ENCODE measurements at regions not wholly inside any gene's neighbourhood (a gene's known extent, or its start where the extent isn't known, plus 50 kb on each side); places are given as distances from the start of the nearest gene placed in this dataset.

DNA sequence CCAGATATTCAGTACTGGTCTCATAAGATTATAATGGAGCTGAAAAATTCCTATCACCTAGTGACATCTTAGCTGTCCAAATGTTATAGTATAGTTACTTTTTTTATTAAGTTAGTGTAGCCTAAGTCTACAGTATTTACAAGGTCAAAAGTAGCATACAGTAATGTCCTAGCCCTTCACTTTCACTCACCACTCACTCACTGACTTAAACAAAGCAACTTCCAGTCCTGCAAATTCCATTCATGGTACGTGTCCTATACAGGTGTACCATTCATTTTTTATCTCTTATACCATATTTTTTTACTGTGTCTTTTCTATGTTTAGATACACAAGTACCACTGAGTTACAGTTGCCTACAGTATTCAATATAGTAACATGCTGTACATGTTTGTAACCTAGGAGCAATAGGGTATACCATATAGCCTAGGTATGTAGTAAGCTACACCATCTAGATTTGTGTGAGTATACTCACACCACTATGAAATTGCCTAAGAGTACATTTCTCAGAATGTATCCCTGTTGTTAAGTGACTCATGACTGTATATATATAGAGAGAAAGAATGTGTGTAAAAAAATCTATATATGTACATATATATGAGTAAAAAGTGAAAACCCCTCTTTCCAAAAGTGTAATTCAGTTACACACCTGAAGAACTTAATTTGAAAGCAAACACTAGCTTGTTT, 234.8 kb upstream of the WWC1 start:
- H3K9me3 Mint-ChIP-seq: peaks cover 19% of the 10 kb centered on the region
- no peak for TF ChIP-seq ELF4 (CRISPR knock-in tag; IDR thresholded peaks at IDR 0.05; ENCODE audit: low read depth)
- TF ChIP-seq, protein P1, sequence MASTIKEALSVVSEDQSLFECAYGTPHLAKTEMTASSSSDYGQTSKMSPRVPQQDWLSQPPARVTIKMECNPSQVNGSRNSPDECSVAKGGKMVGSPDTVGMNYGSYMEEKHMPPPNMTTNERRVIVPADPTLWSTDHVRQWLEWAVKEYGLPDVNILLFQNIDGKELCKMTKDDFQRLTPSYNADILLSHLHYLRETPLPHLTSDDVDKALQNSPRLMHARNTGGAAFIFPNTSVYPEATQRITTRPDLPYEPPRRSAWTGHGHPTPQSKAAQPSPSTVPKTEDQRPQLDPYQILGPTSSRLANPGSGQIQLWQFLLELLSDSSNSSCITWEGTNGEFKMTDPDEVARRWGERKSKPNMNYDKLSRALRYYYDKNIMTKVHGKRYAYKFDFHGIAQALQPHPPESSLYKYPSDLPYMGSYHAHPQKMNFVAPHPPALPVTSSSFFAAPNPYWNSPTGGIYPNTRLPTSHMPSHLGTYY (CRISPR knock-in tag; IDR thresholded peaks at IDR 0.05): no peak
- TF ChIP-seq OVOL2 (CRISPR knock-in tag; IDR thresholded peaks at IDR 0.05; ENCODE audit: borderline replicate concordance): no peak
- no peak for TF ChIP-seq ZNF423 (CRISPR knock-in tag; IDR thresholded peaks at IDR 0.05)
- TF ChIP-seq, protein P2, sequence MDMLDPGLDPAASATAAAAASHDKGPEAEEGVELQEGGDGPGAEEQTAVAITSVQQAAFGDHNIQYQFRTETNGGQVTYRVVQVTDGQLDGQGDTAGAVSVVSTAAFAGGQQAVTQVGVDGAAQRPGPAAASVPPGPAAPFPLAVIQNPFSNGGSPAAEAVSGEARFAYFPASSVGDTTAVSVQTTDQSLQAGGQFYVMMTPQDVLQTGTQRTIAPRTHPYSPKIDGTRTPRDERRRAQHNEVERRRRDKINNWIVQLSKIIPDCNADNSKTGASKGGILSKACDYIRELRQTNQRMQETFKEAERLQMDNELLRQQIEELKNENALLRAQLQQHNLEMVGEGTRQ (CRISPR knock-in tag; IDR thresholded peaks at IDR 0.05): no peak
- no peak for TF ChIP-seq GABPB1 (CRISPR knock-in tag; IDR thresholded peaks at IDR 0.05)
- CTCF ChIA-PET: interaction anchor here (1.4 kb wide), 2 partner anchors 9 kb away, joined by 4 to 5 read pairs; no protein-coding TSS in a partner anchor

DNA sequence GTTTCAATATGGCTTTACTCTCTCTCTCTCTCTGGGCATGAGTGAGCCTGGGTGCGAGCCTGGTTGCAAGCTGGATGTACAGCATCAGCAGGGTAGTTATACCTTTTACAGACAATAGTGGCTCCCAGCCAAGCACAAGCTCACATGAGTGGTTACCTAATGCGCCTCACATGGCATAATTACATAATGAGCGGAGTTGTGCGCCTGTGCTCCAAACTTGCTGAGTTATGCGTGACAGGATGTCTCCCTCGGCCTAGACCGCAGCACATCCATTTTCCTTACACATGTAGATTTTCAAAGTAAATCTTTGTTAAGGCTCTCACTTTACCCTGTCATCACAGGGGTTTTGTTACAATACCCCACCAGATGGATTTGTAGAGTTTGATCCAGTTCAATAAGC, 233.5 kb upstream of the WWC1 start:
- TF ChIP-seq GABPB1 (CRISPR knock-in tag; IDR thresholded peaks at IDR 0.05): no peak
- TF ChIP-seq, protein P3, sequence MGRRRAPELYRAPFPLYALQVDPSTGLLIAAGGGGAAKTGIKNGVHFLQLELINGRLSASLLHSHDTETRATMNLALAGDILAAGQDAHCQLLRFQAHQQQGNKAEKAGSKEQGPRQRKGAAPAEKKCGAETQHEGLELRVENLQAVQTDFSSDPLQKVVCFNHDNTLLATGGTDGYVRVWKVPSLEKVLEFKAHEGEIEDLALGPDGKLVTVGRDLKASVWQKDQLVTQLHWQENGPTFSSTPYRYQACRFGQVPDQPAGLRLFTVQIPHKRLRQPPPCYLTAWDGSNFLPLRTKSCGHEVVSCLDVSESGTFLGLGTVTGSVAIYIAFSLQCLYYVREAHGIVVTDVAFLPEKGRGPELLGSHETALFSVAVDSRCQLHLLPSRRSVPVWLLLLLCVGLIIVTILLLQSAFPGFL (CRISPR knock-in tag; IDR thresholded peaks at IDR 0.05; ENCODE audit: borderline replicate concordance): no peak
- no peak for TF ChIP-seq SP1 (CRISPR knock-in tag; conservative IDR thresholded peaks at IDR 0.05)
- TF ChIP-seq ZBTB21 (CRISPR knock-in tag; IDR thresholded peaks at IDR 0.05; ENCODE audit: borderline replicate concordance): no peak
- no peak for TF ChIP-seq MYBL2 (CRISPR knock-in tag; IDR thresholded peaks at IDR 0.05)
- TF ChIP-seq ZNF263 (CRISPR knock-in tag; IDR thresholded peaks at IDR 0.05; ENCODE audit: low read depth): no peak
- no peak for TF ChIP-seq RORB (CRISPR knock-in tag; IDR thresholded peaks at IDR 0.05)
- TF ChIP-seq ZNF416 (CRISPR knock-in tag; IDR thresholded peaks at IDR 0.05): no peak
- TF ChIP-seq ATF1 (CRISPR knock-in tag; IDR thresholded peaks at IDR 0.05): no peak
- TF ChIP-seq FOXP1 (CRISPR knock-in tag; IDR thresholded peaks at IDR 0.05; ENCODE audit: borderline replicate concordance): no peak
- no peaks in the 10 kb centered on the region for H3K27me3 Mint-ChIP-seq (ENCODE audit: low read depth)
- ATAC-seq: no peak
- H3K4me1 Mint-ChIP-seq: no peaks in the 10 kb centered on the region
- POLR2A ChIA-PET: no interaction called here
- peaks cover 5% of the 10 kb centered on the region for H3K36me3 Mint-ChIP-seq
- CTCF ChIA-PET: interaction anchor here (1.4 kb wide), 1 partner anchor 10 kb away, joined by 5 read pairs; no protein-coding TSS in a partner anchor
- H3K4me3 Mint-ChIP-seq: no peak overlapping the region
- H3K9me3 Mint-ChIP-seq: peaks cover 19% of the 10 kb centered on the region
- no peak overlapping the region for H3K27ac Mint-ChIP-seq
- no peak for DNase-seq (ENCODE audit: low spot score)

More for the DNA sequence above, 234.8 kb upstream of the WWC1 start:
- POLR2A ChIA-PET: no interaction called here
- ATAC-seq (no peak), DNase-seq (ENCODE audit: low spot score) (no peak)
- no peaks in the 10 kb centered on the region for H3K27me3 Mint-ChIP-seq (ENCODE audit: low read depth)
- H3K4me1 Mint-ChIP-seq: no peaks in the 10 kb centered on the region
- no peak overlapping the region for H3K27ac Mint-ChIP-seq
- H3K36me3 Mint-ChIP-seq: peaks cover 5% of the 10 kb centered on the region
- H3K4me3 Mint-ChIP-seq: no peak overlapping the region

DNA sequence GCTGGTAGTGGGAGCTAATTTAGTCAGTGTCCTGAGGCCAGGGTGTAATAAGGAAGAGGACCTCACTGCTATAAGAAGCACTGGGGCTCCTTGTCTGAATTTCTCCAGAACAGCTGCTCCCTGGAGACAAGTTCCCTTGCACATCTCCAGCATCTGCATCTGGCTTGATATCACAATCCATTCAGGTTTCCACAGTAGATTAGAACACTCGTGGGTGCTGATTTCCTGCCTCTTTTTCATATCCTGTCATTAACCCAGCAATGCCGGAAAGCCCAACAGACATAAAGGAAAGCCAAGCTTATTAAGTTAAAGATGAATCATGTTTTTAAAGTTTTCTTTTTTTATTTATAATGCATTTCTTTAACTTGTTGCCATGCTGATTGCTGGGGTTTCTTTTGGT, 232.3 kb upstream of the WWC1 start:
- H3K27me3 Mint-ChIP-seq (ENCODE audit: low read depth): no peaks in the 10 kb centered on the region
- peaks cover 19% of the 10 kb centered on the region for H3K9me3 Mint-ChIP-seq
- no peak for TF ChIP-seq GRHL2 (CRISPR knock-in tag; IDR thresholded peaks at IDR 0.05; ENCODE audit: insufficient replicate concordance, severe bottlenecking)
- TF ChIP-seq, protein P4, sequence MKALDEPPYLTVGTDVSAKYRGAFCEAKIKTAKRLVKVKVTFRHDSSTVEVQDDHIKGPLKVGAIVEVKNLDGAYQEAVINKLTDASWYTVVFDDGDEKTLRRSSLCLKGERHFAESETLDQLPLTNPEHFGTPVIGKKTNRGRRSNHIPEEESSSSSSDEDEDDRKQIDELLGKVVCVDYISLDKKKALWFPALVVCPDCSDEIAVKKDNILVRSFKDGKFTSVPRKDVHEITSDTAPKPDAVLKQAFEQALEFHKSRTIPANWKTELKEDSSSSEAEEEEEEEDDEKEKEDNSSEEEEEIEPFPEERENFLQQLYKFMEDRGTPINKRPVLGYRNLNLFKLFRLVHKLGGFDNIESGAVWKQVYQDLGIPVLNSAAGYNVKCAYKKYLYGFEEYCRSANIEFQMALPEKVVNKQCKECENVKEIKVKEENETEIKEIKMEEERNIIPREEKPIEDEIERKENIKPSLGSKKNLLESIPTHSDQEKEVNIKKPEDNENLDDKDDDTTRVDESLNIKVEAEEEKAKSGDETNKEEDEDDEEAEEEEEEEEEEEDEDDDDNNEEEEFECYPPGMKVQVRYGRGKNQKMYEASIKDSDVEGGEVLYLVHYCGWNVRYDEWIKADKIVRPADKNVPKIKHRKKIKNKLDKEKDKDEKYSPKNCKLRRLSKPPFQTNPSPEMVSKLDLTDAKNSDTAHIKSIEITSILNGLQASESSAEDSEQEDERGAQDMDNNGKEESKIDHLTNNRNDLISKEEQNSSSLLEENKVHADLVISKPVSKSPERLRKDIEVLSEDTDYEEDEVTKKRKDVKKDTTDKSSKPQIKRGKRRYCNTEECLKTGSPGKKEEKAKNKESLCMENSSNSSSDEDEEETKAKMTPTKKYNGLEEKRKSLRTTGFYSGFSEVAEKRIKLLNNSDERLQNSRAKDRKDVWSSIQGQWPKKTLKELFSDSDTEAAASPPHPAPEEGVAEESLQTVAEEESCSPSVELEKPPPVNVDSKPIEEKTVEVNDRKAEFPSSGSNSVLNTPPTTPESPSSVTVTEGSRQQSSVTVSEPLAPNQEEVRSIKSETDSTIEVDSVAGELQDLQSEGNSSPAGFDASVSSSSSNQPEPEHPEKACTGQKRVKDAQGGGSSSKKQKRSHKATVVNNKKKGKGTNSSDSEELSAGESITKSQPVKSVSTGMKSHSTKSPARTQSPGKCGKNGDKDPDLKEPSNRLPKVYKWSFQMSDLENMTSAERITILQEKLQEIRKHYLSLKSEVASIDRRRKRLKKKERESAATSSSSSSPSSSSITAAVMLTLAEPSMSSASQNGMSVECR (CRISPR knock-in tag; IDR thresholded peaks at IDR 0.05; ENCODE audit: borderline replicate concordance): no peak
- H3K36me3 Mint-ChIP-seq: peaks cover 5% of the 10 kb centered on the region
- ChIA-PET POLR2A (no interaction called here), CTCF (interaction anchor here (3.2 kb wide), 1 partner anchor 12 kb away, joined by 9 read pairs; no protein-coding TSS in a partner anchor)
- H3K4me3 Mint-ChIP-seq: no peak overlapping the region
- DNase-seq (ENCODE audit: low spot score) (no peak), ATAC-seq (no peak)
- H3K4me1 Mint-ChIP-seq: no peaks in the 10 kb centered on the region
- no peak overlapping the region for H3K27ac Mint-ChIP-seq
